ENCODE measurements at regions not wholly inside any gene's neighbourhood (a gene's known extent, or its start where the extent isn't known, plus 50 kb on each side); places are given as distances from the start of the nearest gene placed in this dataset.

GRCh38 chr15:26214290-26214689 lies 351.2 kb upstream of the ATP10A start:
- TF ChIP-seq CTCF (IDR thresholded peaks at IDR 0.05): no peak
- TF ChIP-seq POLR2A (IDR thresholded peaks at IDR 0.05): no peak
- TF ChIP-seq EP300 (IDR thresholded peaks at IDR 0.05): no peak
